B cell (primary cell): ENCODE measurements at regions not wholly inside any gene's neighbourhood (a gene's known extent, or its start where the extent isn't known, plus 50 kb on each side); places are given as distances from the start of the nearest gene placed in this dataset.

ENCODE experiments used
- ATAC-seq: fragments of 200-7000 bp; cut with Tn5 transposase; one replicate; pipeline ENCODE4 v1.10.0; 2021; ENCODE audit warnings: low read depth, mild to moderate bottlenecking, moderate number of reproducible peaks, moderate library complexity
- CTCF ChIA-PET: fragments of 350-600 bp; sonication (Branson Sonifier 250); formaldehyde crosslinking; loops from one replicate; lab custom pipeline; 2021; ENCODE audit warnings: antibody characterized with exemption, inconsistent platforms; lab: Charles Lee
- POLR2A ChIA-PET: fragments of 350-600 bp; sonication (Branson Sonifier 250); formaldehyde crosslinking; loops from one replicate; lab custom pipeline; 2021; ENCODE audit warnings: antibody characterized with exemption; lab: Charles Lee
- DNase-seq: peaks from one replicate; pipeline ENCODE4 v3.0.0; 2013
- H2AFZ ChIP-seq: 2 replicates; pipeline ENCODE4 v1.6.1; 2012; ENCODE audit warnings: mild to moderate bottlenecking, low read depth, low read length; ENCODE audit not compliant: insufficient read depth, poor library complexity, severe bottlenecking
- H3K27ac ChIP-seq, 2 donors: 1 replicate in 1 of 2; 2 replicates in 1 of 2; pipeline ENCODE4 v1.5.1; 2012 to 2013; ENCODE audit warnings: low read length in 2 of 2, mild to moderate bottlenecking in 2 of 2, moderate library complexity in 1 of 2
- H3K27me3 ChIP-seq, 4 experiments: fragments of 200-600 bp in 1 of 4; sonication (generic) in 1 of 4; replicated peaks in 1 of 4; 1 replicate in 2 of 4; 2 replicates in 2 of 4; pipeline versions ENCODE4 v1.6.1 to v1.7.0; 2013 to 2016; ENCODE audit warnings: low read length in 3 of 4, mild to moderate bottlenecking in 2 of 4, mixed read lengths in 1 of 4, moderate library complexity in 1 of 4; ENCODE audit not compliant: insufficient read depth in 4 of 4, control insufficient read depth in 3 of 4; ENCODE audit errors: control extremely low read depth in 1 of 4
- H3K36me3 ChIP-seq, 2 experiments: replicated peaks in 1 of 2; 1 replicate in 1 of 2; 2 replicates in 1 of 2; pipeline versions ENCODE4 v1.6.1 to v1.7.1; 2013; ENCODE audit warnings: low read length in 1 of 2; ENCODE audit not compliant: insufficient read depth in 2 of 2, control insufficient read depth in 1 of 2; ENCODE audit errors: control extremely low read depth in 1 of 2, extremely low read depth in 1 of 2
- H3K4me1 ChIP-seq, 2 donors: fragments of 200-600 bp in 1 of 2; sonication (generic) in 1 of 2; 1 replicate in 1 of 2; 2 replicates in 1 of 2; pipeline versions ENCODE4 v1.5.1 to v1.6.1; 2013 to 2017; ENCODE audit warnings: low read length in 2 of 2; ENCODE audit not compliant: control insufficient read depth in 2 of 2, insufficient read depth in 2 of 2
- H3K4me2 ChIP-seq: replicated peaks from 2 replicates; pipeline ENCODE3; 2012; ENCODE audit warnings: mild to moderate bottlenecking, low read depth, low read length; ENCODE audit not compliant: poor library complexity, severe bottlenecking
- H3K4me3 ChIP-seq, 5 experiments: fragments of 200-600 bp in 1 of 5; sonication (generic) in 1 of 5; 1 replicate in 3 of 5; 2 replicates in 2 of 5; pipeline versions ENCODE4 v1.5.1 to v1.7.0; 2011 to 2016; ENCODE audit warnings: low read length in 4 of 5, mild to moderate bottlenecking in 4 of 5, low read depth in 2 of 5, control low read depth in 1 of 5, moderate library complexity in 1 of 5; ENCODE audit not compliant: insufficient read depth in 1 of 5; ENCODE audit errors: control extremely low read depth in 1 of 5, extremely low read depth in 1 of 5
- H3K79me2 ChIP-seq: fragments of 200-600 bp; sonication (generic); one replicate; pipeline ENCODE4 v1.6.0; 2016; ENCODE audit warnings: low read length; ENCODE audit not compliant: control insufficient read depth, insufficient read depth
- H3K9ac ChIP-seq: fragments of 200-600 bp; sonication (generic); 2 replicates; pipeline ENCODE4 v1.6.1; 2017; ENCODE audit warnings: mild to moderate bottlenecking, low read length, moderate library complexity
- H3K9me3 ChIP-seq, 3 donors: one replicate each; pipeline versions ENCODE4 v1.6.1 to v1.7.1; 2013; ENCODE audit warnings: low read length in 2 of 3; ENCODE audit not compliant: control insufficient read depth in 2 of 3, insufficient read depth in 1 of 3; ENCODE audit errors: control extremely low read depth in 1 of 3
- H4K20me1 ChIP-seq: 2 replicates; pipeline ENCODE4 v1.6.0; 2012; ENCODE audit warnings: mild to moderate bottlenecking, low read length; ENCODE audit not compliant: insufficient read depth, control insufficient read depth, poor library complexity, severe bottlenecking
- H3K27ac Mint-ChIP-seq: one replicate; pipeline ENCODE4 v1.8.0; 2021; ENCODE audit warnings: mixed read lengths
- H3K27me3 Mint-ChIP-seq: one replicate; pipeline ENCODE4 v1.8.0; 2021; ENCODE audit warnings: mixed read lengths
- H3K4me1 Mint-ChIP-seq: one replicate; pipeline ENCODE4 v1.8.0; 2021; ENCODE audit warnings: mixed read lengths
- H3K4me3 Mint-ChIP-seq: one replicate; pipeline ENCODE4 v1.8.0; 2021; ENCODE audit warnings: mixed read lengths
- H3K9me3 Mint-ChIP-seq: one replicate; pipeline ENCODE4 v1.8.0; 2022; ENCODE audit warnings: mixed read lengths; ENCODE audit not compliant: insufficient read depth
- CTCF ChIP-seq: fragments of 200-600 bp; IDR thresholded peaks from one replicate; pipeline ENCODE4 v1.8.0; 2022; ENCODE audit warnings: antibody characterized with exemption, mild to moderate bottlenecking
- EZH2 ChIP-seq: IDR thresholded peaks from 2 replicates; pipeline ENCODE4 v1.6.1; 2012; ENCODE audit warnings: borderline replicate concordance, low read depth, mild to moderate bottlenecking, moderate library complexity, low read length; ENCODE audit not compliant: insufficient read depth, poor library complexity, severe bottlenecking
- WGBS: methylation state at CpG from one replicate; pipeline ENCODE4 v1.1.5; 2013; ENCODE audit warnings: missing lambda C conversion rate; ENCODE audit not compliant: insufficient coverage; 5-methylcytosine and 5-hydroxymethylcytosine counted together
- intact Hi-C: fragments of 100-400 bp; cut with micrococcal nuclease; formaldehyde crosslinking; loops from one replicate; pipeline ENCODE4 v1.10.0; 2022

GRCh38 chrX:39560271-39560670 lies 537.5 kb downstream of the BCOR start:
- no peak for ATAC-seq
- Histone ChIP-seq H3K9ac (no peak overlapping the region), H4K20me1 (no peaks in the 10 kb centered on the region), H3K27me3 (no peaks in the 10 kb centered on the region), H2AFZ (no peak overlapping the region), H3K36me3 (no peaks in the 10 kb centered on the region), H3K4me2 (no peak overlapping the region), H3K4me1 (peaks cover 10% of the 10 kb centered on the region in 2 donors), H3K79me2 (no peaks in the 10 kb centered on the region), H3K27ac (no peak overlapping the region), H3K9me3 (no peaks in the 10 kb centered on the region), H3K4me3 (no peak overlapping the region)
- Mint-ChIP-seq H3K27me3 (no peaks in the 10 kb centered on the region), H3K27ac (no peak overlapping the region), H3K9me3 (no peaks in the 10 kb centered on the region), H3K4me1 (peaks cover 23% of the 10 kb centered on the region), H3K4me3 (no peak overlapping the region)
- POLR2A ChIA-PET, result no interaction called here
- CTCF ChIA-PET, result no interaction called here
- TF ChIP-seq CTCF, result no peak
- no peak for TF ChIP-seq EZH2
- DNase-seq, result no peak
- 92% methylated on average over 11 of the region's 12 CpGs for WGBS
- intact Hi-C loops, result no loop called here

- DNase-seq, result peak; percentile 16
- Mint-ChIP-seq H3K9me3 (no peaks in the 10 kb centered on the region), H3K4me1 (peaks cover 23% of the 10 kb centered on the region), H3K27me3 (peaks cover 3% of the 10 kb centered on the region), H3K4me3 (no peak overlapping the region), H3K27ac (peak overlapping the region; percentile 81)
- POLR2A ChIA-PET, result no interaction called here
- no peaks in the 10 kb centered on the region for H3K79me2 ChIP-seq
- no peaks in the 10 kb centered on the region for H3K27me3 ChIP-seq
- TF ChIP-seq EZH2, result no peak
- TF ChIP-seq CTCF, result no peak
- H3K36me3 ChIP-seq, result no peaks in the 10 kb centered on the region
- peak overlapping the region; percentile 17 for H3K4me2 ChIP-seq
- CTCF ChIA-PET, result no interaction called here
- intact Hi-C loops, result no loop called here
- no peak overlapping the region for H2AFZ ChIP-seq
- no peaks in the 10 kb centered on the region for H4K20me1 ChIP-seq
- no peak for ATAC-seq
- no peak overlapping the region for H3K4me3 ChIP-seq
- no peak overlapping the region for H3K9ac ChIP-seq
- peak overlapping the region; percentile 23 to 33 for H3K27ac ChIP-seq
- peaks cover 0 to 6% (median 0%) of the 10 kb centered on the region in 3 donors for H3K9me3 ChIP-seq
- peaks cover 10% of the 10 kb centered on the region in 2 donors for H3K4me1 ChIP-seq
These were observed 534.6 kb downstream of the BCOR start for GRCh38 chrX:39563178-39563577.
